GM23338 (cell line): ENCODE measurements at regions not wholly inside any gene's neighbourhood (a gene's known extent, or its start where the extent isn't known, plus 50 kb on each side); places are given as distances from the start of the nearest gene placed in this dataset.

ENCODE experiments used
- ATAC-seq: fragments of 200-7000 bp; cut with Tn5 transposase; 3 replicates; pipeline ENCODE4 v1.9.1; 2020
- DNase-seq: peaks from one replicate; pipeline ENCODE4 v3.0.0-alpha.2; 2015; ENCODE audit warnings: low spot score
- H2AFZ ChIP-seq: fragments of 200-600 bp; sonication (generic); 2 replicates; pipeline ENCODE4 v1.8.0; 2016; ENCODE audit warnings: antibody characterized with exemption, mild to moderate bottlenecking, moderate library complexity
- H3F3A ChIP-seq: fragments of 200-600 bp; sonication (generic); replicated peaks from 2 replicates; pipeline ENCODE4 v1.8.0; 2017; ENCODE audit warnings: antibody characterized with exemption, mixed run types, low read depth
- H3K27ac ChIP-seq: fragments of 200-600 bp; sonication (generic); 2 replicates; pipeline ENCODE4 v1.6.1; 2016; ENCODE audit warnings: low read depth
- H3K27me3 ChIP-seq: fragments of 200-600 bp; sonication (generic); 2 replicates; pipeline ENCODE4 v1.8.0; 2016; ENCODE audit warnings: mild to moderate bottlenecking, mixed run types, moderate library complexity; ENCODE audit not compliant: insufficient read depth
- H3K36me3 ChIP-seq: fragments of 200-600 bp; sonication (generic); 2 replicates; pipeline ENCODE4 v1.8.0; 2016; ENCODE audit warnings: mild to moderate bottlenecking; ENCODE audit not compliant: insufficient read depth
- H3K4me1 ChIP-seq: fragments of 200-600 bp; sonication (generic); 2 replicates; pipeline ENCODE4 v1.8.0; 2016; ENCODE audit warnings: mild to moderate bottlenecking, moderate library complexity; ENCODE audit not compliant: insufficient read depth
- H3K4me2 ChIP-seq: fragments of 200-600 bp; sonication (generic); 2 replicates; pipeline ENCODE4 v1.7.1; 2017; ENCODE audit warnings: mixed run types
- H3K4me3 ChIP-seq: fragments of 200-600 bp; sonication (generic); 2 replicates; pipeline ENCODE4 v1.6.1; 2016; ENCODE audit warnings: mixed run types
- H3K79me2 ChIP-seq: fragments of 200-600 bp; sonication (generic); replicated peaks from 2 replicates; pipeline ENCODE4 v1.8.0; 2017; ENCODE audit warnings: mild to moderate bottlenecking; ENCODE audit not compliant: insufficient read depth
- H3K9me2 ChIP-seq: fragments of 200-600 bp; sonication (generic); 2 replicates; pipeline ENCODE4 v1.8.0; 2017; ENCODE audit not compliant: insufficient read depth
- H4K20me1 ChIP-seq: fragments of 200-600 bp; sonication (generic); replicated peaks from 2 replicates; pipeline ENCODE4 v1.8.0; 2017; ENCODE audit warnings: mild to moderate bottlenecking; ENCODE audit not compliant: insufficient read depth
- H3K27ac Mint-ChIP-seq: 2 replicates; pipeline ENCODE4 v1.8.0; 2020; ENCODE audit warnings: inconsistent platforms, mild to moderate bottlenecking, moderate library complexity, mixed read lengths
- H3K27me3 Mint-ChIP-seq: 3 replicates; pipeline ENCODE4 v1.8.0; 2022; ENCODE audit warnings: low read depth, mild to moderate bottlenecking, moderate library complexity, mixed read lengths, inconsistent platforms; ENCODE audit not compliant: insufficient read depth, poor library complexity
- H3K36me3 Mint-ChIP-seq: 3 replicates; pipeline ENCODE4 v1.8.0; 2021; ENCODE audit warnings: low read depth, mild to moderate bottlenecking, inconsistent platforms, moderate library complexity, mixed read lengths
- H3K4me1 Mint-ChIP-seq: 3 replicates; pipeline ENCODE4 v1.8.0; 2020; ENCODE audit warnings: mild to moderate bottlenecking, inconsistent platforms, mixed read lengths
- H3K4me3 Mint-ChIP-seq: 3 replicates; pipeline ENCODE4 v1.8.0; 2021; ENCODE audit warnings: moderate library complexity, mild to moderate bottlenecking, inconsistent platforms, mixed read lengths
- H3K9me3 Mint-ChIP-seq: 3 replicates; pipeline ENCODE4 v1.8.0; 2020; ENCODE audit warnings: moderate library complexity, mild to moderate bottlenecking, inconsistent platforms, mixed read lengths
- CREB1 ChIP-seq: fragments of 250-450 bp; sonication (Bioruptor Pico); IDR thresholded peaks from 2 replicates; pipeline ENCODE4 v1.5.0; 2020; ENCODE audit warnings: low read depth, mild to moderate bottlenecking, moderate library complexity
- EZH2phosphoT487 ChIP-seq: fragments of 200-600 bp; sonication (generic); IDR thresholded peaks from one replicate; pipeline ENCODE4 v1.8.1; 2018; ENCODE audit warnings: antibody characterized with exemption; ENCODE audit not compliant: unreplicated experiment
- JUNB ChIP-seq: IDR thresholded peaks from one replicate; pipeline ENCODE4 v1.6.1; 2016; ENCODE audit warnings: antibody characterized with exemption; ENCODE audit not compliant: unreplicated experiment
- POLR2AphosphoS5 ChIP-seq: IDR thresholded peaks from 2 replicates; pipeline ENCODE4 v1.6.1; 2016; ENCODE audit warnings: antibody characterized with exemption, low read depth
- STAT1 ChIP-seq: IDR thresholded peaks from one replicate; pipeline ENCODE4 v1.6.1; 2016; ENCODE audit warnings: antibody characterized with exemption; ENCODE audit not compliant: unreplicated experiment
- ZNF114 ChIP-seq: fragments of 250-450 bp; sonication (Bioruptor Pico); IDR thresholded peaks from 2 replicates; pipeline ENCODE4 v1.5.0; 2020; ENCODE audit warnings: mild to moderate bottlenecking, moderate library complexity
- ZNF331 ChIP-seq: fragments of 250-450 bp; sonication (Bioruptor Pico); IDR thresholded peaks from 2 replicates; pipeline ENCODE4 v1.5.0; 2020; ENCODE audit warnings: low read depth, mild to moderate bottlenecking, moderate library complexity
- TF ChIP-seq, protein P1 (sequence below): IDR thresholded peaks from 2 replicates; pipeline ENCODE4 v1.6.1; 2016; ENCODE audit warnings: antibody characterized with exemption
- TF ChIP-seq, protein P2 (sequence below): IDR thresholded peaks from one replicate; pipeline ENCODE4 v1.6.1; 2018; ENCODE audit warnings: antibody characterized with exemption; ENCODE audit not compliant: unreplicated experiment
- TF ChIP-seq, protein P3 (sequence below), 2 experiments: fragments of 200-600 bp in 1 of 2; sonication (generic) in 1 of 2; conservative IDR thresholded peaks; 2 replicates each; pipeline versions ENCODE4 v1.5.1 to v1.6.1; 2016 to 2017; ENCODE audit warnings: antibody characterized with exemption in 2 of 2, low read depth in 2 of 2, mild to moderate bottlenecking in 2 of 2, moderate library complexity in 1 of 2
- TF ChIP-seq, protein P4 (sequence below): fragments of 250-450 bp; sonication (Bioruptor Pico); IDR thresholded peaks from 2 replicates; pipeline ENCODE4 v1.5.0; 2020; ENCODE audit warnings: mild to moderate bottlenecking, moderate library complexity

DNA sequence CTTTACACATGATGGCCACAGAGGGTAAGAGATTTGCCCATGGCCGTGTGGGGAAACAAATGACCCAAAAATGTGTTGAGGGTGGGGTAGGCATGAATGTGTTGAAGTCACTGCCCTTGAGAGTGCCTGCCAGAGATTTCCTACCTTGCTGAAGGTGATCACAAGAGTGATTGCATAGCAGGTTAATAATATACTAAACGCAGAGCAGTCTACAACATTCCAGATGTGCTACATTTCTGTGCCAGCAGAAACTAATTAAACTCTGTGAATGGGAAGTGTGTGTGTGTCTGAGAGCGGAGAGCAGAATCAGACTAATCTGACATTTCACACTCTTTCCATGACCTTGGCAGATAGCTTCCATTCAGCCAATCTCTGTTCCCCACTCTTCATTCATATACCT is 93.3 kb upstream of the CD53 start:
- Histone ChIP-seq H3K27ac (no peak overlapping the region), H4K20me1 (no peaks in the 10 kb centered on the region), H3K4me2 (no peak overlapping the region), H3K79me2 (no peaks in the 10 kb centered on the region), H3K9me2 (no peaks in the 10 kb centered on the region), H2AFZ (no peak overlapping the region), H3F3A (no peaks in the 10 kb centered on the region), H3K27me3 (peaks cover 14% of the 10 kb centered on the region), H3K36me3 (no peaks in the 10 kb centered on the region), H3K4me3 (no peak overlapping the region), H3K4me1 (peaks cover 5% of the 10 kb centered on the region; the same call in 1 of the 2 replicates)
- H3K27me3 Mint-ChIP-seq = peaks cover 12% of the 10 kb centered on the region
- H3K36me3 Mint-ChIP-seq = no peaks in the 10 kb centered on the region
- peaks cover 9% of the 10 kb centered on the region for H3K4me1 Mint-ChIP-seq
- ATAC-seq = no peak
- no peak for TF ChIP-seq CREB1 (CRISPR knock-in tag)
- TF ChIP-seq JUNB = no peak
- TF ChIP-seq ZNF114 = no peak
- TF ChIP-seq POLR2AphosphoS5 = no peak
- TF ChIP-seq, protein P1, sequence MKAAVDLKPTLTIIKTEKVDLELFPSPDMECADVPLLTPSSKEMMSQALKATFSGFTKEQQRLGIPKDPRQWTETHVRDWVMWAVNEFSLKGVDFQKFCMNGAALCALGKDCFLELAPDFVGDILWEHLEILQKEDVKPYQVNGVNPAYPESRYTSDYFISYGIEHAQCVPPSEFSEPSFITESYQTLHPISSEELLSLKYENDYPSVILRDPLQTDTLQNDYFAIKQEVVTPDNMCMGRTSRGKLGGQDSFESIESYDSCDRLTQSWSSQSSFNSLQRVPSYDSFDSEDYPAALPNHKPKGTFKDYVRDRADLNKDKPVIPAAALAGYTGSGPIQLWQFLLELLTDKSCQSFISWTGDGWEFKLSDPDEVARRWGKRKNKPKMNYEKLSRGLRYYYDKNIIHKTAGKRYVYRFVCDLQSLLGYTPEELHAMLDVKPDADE = no peak
- no peak for TF ChIP-seq ZNF331 (CRISPR knock-in tag)
- TF ChIP-seq STAT1 = no peak
- TF ChIP-seq, protein P2, sequence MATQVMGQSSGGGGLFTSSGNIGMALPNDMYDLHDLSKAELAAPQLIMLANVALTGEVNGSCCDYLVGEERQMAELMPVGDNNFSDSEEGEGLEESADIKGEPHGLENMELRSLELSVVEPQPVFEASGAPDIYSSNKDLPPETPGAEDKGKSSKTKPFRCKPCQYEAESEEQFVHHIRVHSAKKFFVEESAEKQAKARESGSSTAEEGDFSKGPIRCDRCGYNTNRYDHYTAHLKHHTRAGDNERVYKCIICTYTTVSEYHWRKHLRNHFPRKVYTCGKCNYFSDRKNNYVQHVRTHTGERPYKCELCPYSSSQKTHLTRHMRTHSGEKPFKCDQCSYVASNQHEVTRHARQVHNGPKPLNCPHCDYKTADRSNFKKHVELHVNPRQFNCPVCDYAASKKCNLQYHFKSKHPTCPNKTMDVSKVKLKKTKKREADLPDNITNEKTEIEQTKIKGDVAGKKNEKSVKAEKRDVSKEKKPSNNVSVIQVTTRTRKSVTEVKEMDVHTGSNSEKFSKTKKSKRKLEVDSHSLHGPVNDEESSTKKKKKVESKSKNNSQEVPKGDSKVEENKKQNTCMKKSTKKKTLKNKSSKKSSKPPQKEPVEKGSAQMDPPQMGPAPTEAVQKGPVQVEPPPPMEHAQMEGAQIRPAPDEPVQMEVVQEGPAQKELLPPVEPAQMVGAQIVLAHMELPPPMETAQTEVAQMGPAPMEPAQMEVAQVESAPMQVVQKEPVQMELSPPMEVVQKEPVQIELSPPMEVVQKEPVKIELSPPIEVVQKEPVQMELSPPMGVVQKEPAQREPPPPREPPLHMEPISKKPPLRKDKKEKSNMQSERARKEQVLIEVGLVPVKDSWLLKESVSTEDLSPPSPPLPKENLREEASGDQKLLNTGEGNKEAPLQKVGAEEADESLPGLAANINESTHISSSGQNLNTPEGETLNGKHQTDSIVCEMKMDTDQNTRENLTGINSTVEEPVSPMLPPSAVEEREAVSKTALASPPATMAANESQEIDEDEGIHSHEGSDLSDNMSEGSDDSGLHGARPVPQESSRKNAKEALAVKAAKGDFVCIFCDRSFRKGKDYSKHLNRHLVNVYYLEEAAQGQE = no peak
- TF ChIP-seq, protein P3, sequence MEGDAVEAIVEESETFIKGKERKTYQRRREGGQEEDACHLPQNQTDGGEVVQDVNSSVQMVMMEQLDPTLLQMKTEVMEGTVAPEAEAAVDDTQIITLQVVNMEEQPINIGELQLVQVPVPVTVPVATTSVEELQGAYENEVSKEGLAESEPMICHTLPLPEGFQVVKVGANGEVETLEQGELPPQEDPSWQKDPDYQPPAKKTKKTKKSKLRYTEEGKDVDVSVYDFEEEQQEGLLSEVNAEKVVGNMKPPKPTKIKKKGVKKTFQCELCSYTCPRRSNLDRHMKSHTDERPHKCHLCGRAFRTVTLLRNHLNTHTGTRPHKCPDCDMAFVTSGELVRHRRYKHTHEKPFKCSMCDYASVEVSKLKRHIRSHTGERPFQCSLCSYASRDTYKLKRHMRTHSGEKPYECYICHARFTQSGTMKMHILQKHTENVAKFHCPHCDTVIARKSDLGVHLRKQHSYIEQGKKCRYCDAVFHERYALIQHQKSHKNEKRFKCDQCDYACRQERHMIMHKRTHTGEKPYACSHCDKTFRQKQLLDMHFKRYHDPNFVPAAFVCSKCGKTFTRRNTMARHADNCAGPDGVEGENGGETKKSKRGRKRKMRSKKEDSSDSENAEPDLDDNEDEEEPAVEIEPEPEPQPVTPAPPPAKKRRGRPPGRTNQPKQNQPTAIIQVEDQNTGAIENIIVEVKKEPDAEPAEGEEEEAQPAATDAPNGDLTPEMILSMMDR (conservative IDR thresholded peaks at IDR 0.05; ENCODE audit: low read depth in 2 of 2) = no peak
- TF ChIP-seq, protein P4, sequence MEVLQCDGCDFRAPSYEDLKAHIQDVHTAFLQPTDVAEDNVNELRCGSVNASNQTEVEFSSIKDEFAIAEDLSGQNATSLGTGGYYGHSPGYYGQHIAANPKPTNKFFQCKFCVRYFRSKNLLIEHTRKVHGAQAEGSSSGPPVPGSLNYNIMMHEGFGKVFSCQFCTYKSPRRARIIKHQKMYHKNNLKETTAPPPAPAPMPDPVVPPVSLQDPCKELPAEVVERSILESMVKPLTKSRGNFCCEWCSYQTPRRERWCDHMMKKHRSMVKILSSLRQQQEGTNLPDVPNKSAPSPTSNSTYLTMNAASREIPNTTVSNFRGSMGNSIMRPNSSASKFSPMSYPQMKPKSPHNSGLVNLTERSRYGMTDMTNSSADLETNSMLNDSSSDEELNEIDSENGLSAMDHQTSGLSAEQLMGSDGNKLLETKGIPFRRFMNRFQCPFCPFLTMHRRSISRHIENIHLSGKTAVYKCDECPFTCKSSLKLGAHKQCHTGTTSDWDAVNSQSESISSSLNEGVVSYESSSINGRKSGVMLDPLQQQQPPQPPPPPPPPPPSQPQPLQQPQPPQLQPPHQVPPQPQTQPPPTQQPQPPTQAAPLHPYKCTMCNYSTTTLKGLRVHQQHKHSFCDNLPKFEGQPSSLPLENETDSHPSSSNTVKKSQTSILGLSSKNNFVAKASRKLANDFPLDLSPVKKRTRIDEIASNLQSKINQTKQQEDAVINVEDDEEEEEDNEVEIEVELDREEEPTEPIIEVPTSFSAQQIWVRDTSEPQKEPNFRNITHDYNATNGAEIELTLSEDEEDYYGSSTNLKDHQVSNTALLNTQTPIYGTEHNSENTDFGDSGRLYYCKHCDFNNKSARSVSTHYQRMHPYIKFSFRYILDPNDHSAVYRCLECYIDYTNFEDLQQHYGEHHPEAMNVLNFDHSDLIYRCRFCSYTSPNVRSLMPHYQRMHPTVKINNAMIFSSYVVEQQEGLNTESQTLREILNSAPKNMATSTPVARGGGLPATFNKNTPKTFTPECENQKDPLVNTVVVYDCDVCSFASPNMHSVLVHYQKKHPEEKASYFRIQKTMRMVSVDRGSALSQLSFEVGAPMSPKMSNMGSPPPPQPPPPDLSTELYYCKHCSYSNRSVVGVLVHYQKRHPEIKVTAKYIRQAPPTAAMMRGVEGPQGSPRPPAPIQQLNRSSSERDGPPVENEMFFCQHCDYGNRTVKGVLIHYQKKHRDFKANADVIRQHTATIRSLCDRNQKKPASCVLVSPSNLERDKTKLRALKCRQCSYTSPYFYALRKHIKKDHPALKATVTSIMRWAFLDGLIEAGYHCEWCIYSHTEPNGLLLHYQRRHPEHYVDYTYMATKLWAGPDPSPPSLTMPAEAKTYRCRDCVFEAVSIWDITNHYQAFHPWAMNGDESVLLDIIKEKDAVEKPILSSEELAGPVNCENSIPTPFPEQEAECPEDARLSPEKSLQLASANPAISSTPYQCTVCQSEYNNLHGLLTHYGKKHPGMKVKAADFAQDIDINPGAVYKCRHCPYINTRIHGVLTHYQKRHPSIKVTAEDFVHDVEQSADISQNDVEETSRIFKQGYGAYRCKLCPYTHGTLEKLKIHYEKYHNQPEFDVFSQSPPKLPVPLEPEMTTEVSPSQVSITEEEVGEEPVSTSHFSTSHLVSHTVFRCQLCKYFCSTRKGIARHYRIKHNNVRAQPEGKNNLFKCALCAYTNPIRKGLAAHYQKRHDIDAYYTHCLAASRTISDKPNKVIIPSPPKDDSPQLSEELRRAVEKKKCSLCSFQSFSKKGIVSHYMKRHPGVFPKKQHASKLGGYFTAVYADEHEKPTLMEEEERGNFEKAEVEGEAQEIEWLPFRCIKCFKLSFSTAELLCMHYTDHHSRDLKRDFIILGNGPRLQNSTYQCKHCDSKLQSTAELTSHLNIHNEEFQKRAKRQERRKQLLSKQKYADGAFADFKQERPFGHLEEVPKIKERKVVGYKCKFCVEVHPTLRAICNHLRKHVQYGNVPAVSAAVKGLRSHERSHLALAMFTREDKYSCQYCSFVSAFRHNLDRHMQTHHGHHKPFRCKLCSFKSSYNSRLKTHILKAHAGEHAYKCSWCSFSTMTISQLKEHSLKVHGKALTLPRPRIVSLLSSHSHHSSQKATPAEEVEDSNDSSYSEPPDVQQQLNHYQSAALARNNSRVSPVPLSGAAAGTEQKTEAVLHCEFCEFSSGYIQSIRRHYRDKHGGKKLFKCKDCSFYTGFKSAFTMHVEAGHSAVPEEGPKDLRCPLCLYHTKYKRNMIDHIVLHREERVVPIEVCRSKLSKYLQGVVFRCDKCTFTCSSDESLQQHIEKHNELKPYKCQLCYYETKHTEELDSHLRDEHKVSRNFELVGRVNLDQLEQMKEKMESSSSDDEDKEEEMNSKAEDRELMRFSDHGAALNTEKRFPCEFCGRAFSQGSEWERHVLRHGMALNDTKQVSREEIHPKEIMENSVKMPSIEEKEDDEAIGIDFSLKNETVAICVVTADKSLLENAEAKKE (CRISPR knock-in tag) = no peak
- no peak for TF ChIP-seq EZH2phosphoT487
- no peak overlapping the region for H3K27ac Mint-ChIP-seq
- DNase-seq = no peak
- H3K9me3 Mint-ChIP-seq = no peaks in the 10 kb centered on the region
- no peak overlapping the region for H3K4me3 Mint-ChIP-seq
